GM12892 (cell line): ENCODE measurements at regions not wholly inside any gene's neighbourhood (a gene's known extent, or its start where the extent isn't known, plus 50 kb on each side); places are given as distances from the start of the nearest gene placed in this dataset.

Experiments
- DNase-seq: peaks from one replicate; pipeline ENCODE4 v3.0.0; 2011; ENCODE audit not compliant: insufficient read length
- FAIRE-seq: peaks from 2 replicates; lab custom pipeline; 2011; peaks lifted over from hg19 to GRCh38; lab: Jason Lieb, UNC
- POLR2A ChIP-seq: IDR thresholded peaks from 2 replicates; pipeline ENCODE4 v1.6.1; 2011; ENCODE audit warnings: low read depth, low read length, control low read depth
- POLR2AphosphoS5 ChIP-seq: IDR thresholded peaks from 2 replicates; pipeline ENCODE4 v1.6.1; 2011; ENCODE audit warnings: low read depth, low read length, control low read depth
- TAF1 ChIP-seq: IDR thresholded peaks from 2 replicates; pipeline ENCODE4 v1.6.1; 2011; ENCODE audit warnings: low read depth, mild to moderate bottlenecking, control low read depth, low read length, borderline replicate concordance

- TF ChIP-seq POLR2AphosphoS5 (no peak), POLR2A (no peak), TAF1 (no peak)
- FAIRE-seq = no peak
- DNase-seq = no peak
Measured at GRCh38 chr10:55263327-55263726, 462.3 kb upstream of the PCDH15 start.

GRCh38 chr10:55242544-55242943 lies 441.5 kb upstream of the PCDH15 start:
- DNase-seq = no peak
- FAIRE-seq = no peak
- TF ChIP-seq TAF1 = no peak
- no peak for TF ChIP-seq POLR2AphosphoS5
- TF ChIP-seq POLR2A = no peak

GRCh38 chr10:55237462-55237861 lies 436.4 kb upstream of the PCDH15 start:
- TF ChIP-seq POLR2AphosphoS5 (no peak), TAF1 (no peak), POLR2A (no peak)
- FAIRE-seq (no peak), DNase-seq (no peak)

- FAIRE-seq (no peak), DNase-seq (no peak)
- no peak for TF ChIP-seq POLR2AphosphoS5
- TF ChIP-seq POLR2A = no peak
- no peak for TF ChIP-seq TAF1
Measured at GRCh38 chr10:55233505-55233904, 432.5 kb upstream of the PCDH15 start.

GRCh38 chr10:55233090-55233489 lies 432.1 kb upstream of the PCDH15 start:
- FAIRE-seq (no peak), DNase-seq (no peak)
- TF ChIP-seq POLR2A (no peak), POLR2AphosphoS5 (no peak), TAF1 (no peak)

- no peak for DNase-seq
Measured at GRCh38 chr10:55232553-55232952, 431.5 kb upstream of the PCDH15 start.

GRCh38 chr10:55227967-55228366 lies 426.9 kb upstream of the PCDH15 start:
- no peak for FAIRE-seq
- no peak for TF ChIP-seq TAF1
- TF ChIP-seq POLR2AphosphoS5 = no peak
- no peak for TF ChIP-seq POLR2A
- no peak for DNase-seq

More at GRCh38 chr10:55232553-55232952, 431.5 kb upstream of the PCDH15 start:
- FAIRE-seq = no peak
- no peak for TF ChIP-seq POLR2A

GRCh38 chr10:55224007-55224781 lies 423.2 kb upstream of the PCDH15 start:
- TF ChIP-seq POLR2A (no peak), POLR2AphosphoS5 (no peak), TAF1 (no peak)
- DNase-seq = no peak
- no peak for FAIRE-seq

GRCh38 chr10:55223352-55223751 lies 422.3 kb upstream of the PCDH15 start:
- FAIRE-seq (no peak), DNase-seq (no peak)
- TF ChIP-seq POLR2AphosphoS5 = no peak
- no peak for TF ChIP-seq TAF1
- no peak for TF ChIP-seq POLR2A

- TF ChIP-seq POLR2A (no peak), TAF1 (no peak), POLR2AphosphoS5 (no peak)
- FAIRE-seq (no peak), DNase-seq (no peak)
Measured at GRCh38 chr10:55220975-55221374, 419.9 kb upstream of the PCDH15 start.

- TF ChIP-seq TAF1 = no peak
- no peak for TF ChIP-seq POLR2AphosphoS5
- TF ChIP-seq POLR2A = no peak
- no peak for DNase-seq
- no peak for FAIRE-seq
Measured at GRCh38 chr10:55215699-55216098, 414.7 kb upstream of the PCDH15 start.

GRCh38 chr10:55214608-55215007 lies 413.6 kb upstream of the PCDH15 start:
- FAIRE-seq (no peak), DNase-seq (no peak)
- no peak for TF ChIP-seq TAF1
- TF ChIP-seq POLR2A = no peak
- no peak for TF ChIP-seq POLR2AphosphoS5

- FAIRE-seq (no peak), DNase-seq (no peak)
- TF ChIP-seq POLR2AphosphoS5 = no peak
- no peak for TF ChIP-seq TAF1
- no peak for TF ChIP-seq POLR2A
Measured at GRCh38 chr10:55212051-55212450, 411.0 kb upstream of the PCDH15 start.
